Ishikawa (cell line): ENCODE measurements at regions not wholly inside any gene's neighbourhood (a gene's known extent, or its start where the extent isn't known, plus 50 kb on each side); places are given as distances from the start of the nearest gene placed in this dataset.

Experiments
- CEBPB ChIP-seq: IDR thresholded peaks from 2 replicates; pipeline ENCODE4 v1.6.1; 2012
- CREB1 ChIP-seq: IDR thresholded peaks from 2 replicates; pipeline ENCODE4 v1.6.1; 2012; ENCODE audit warnings: low read depth
- EP300 ChIP-seq: IDR thresholded peaks from 2 replicates; pipeline ENCODE4 v1.6.1; 2012; ENCODE audit warnings: borderline replicate concordance
- NFIC ChIP-seq: IDR thresholded peaks from 2 replicates; pipeline ENCODE4 v1.6.1; 2012
- RAD21 ChIP-seq: IDR thresholded peaks from 2 replicates; pipeline ENCODE4 v1.6.1; 2012; ENCODE audit warnings: low read depth
- YY1 ChIP-seq: IDR thresholded peaks from 2 replicates; pipeline ENCODE4 v1.6.1; 2012; ENCODE audit warnings: low read depth
- TF ChIP-seq, protein P1 (sequence below): IDR thresholded peaks from 2 replicates; pipeline ENCODE4 v1.6.1; 2012
- TF ChIP-seq, protein P2 (sequence below): IDR thresholded peaks from 2 replicates; pipeline ENCODE4 v1.6.1; 2012; ENCODE audit warnings: low read depth, mild to moderate bottlenecking

DNA sequence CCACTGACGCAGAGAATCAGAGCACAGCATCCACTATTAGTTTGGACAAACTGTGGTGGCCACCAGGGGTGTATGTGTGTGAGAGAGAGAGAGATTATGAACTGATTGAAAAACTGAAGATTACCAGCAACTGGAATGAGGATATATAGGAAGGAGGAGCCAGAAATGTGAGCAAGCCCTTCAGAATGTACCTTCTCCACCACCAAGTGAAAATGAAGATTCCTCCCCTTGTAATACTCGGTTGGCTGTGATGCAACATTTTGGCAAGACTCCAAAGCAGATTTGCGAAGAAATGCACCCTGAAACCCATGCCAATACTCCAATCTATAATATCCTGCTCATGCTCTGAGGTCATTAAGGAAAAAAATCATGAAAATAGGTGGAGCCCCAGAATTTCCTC lies 121.2 kb upstream of the SLC35G4 start:
- no peak for TF ChIP-seq EP300
- no peak for TF ChIP-seq YY1
- TF ChIP-seq CEBPB, result no peak
- TF ChIP-seq NFIC, result no peak
- TF ChIP-seq, protein P1, sequence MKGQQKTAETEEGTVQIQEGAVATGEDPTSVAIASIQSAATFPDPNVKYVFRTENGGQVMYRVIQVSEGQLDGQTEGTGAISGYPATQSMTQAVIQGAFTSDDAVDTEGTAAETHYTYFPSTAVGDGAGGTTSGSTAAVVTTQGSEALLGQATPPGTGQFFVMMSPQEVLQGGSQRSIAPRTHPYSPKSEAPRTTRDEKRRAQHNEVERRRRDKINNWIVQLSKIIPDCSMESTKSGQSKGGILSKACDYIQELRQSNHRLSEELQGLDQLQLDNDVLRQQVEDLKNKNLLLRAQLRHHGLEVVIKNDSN, result no peak
- no peak for TF ChIP-seq RAD21
- TF ChIP-seq CREB1, result no peak
- TF ChIP-seq, protein P2, sequence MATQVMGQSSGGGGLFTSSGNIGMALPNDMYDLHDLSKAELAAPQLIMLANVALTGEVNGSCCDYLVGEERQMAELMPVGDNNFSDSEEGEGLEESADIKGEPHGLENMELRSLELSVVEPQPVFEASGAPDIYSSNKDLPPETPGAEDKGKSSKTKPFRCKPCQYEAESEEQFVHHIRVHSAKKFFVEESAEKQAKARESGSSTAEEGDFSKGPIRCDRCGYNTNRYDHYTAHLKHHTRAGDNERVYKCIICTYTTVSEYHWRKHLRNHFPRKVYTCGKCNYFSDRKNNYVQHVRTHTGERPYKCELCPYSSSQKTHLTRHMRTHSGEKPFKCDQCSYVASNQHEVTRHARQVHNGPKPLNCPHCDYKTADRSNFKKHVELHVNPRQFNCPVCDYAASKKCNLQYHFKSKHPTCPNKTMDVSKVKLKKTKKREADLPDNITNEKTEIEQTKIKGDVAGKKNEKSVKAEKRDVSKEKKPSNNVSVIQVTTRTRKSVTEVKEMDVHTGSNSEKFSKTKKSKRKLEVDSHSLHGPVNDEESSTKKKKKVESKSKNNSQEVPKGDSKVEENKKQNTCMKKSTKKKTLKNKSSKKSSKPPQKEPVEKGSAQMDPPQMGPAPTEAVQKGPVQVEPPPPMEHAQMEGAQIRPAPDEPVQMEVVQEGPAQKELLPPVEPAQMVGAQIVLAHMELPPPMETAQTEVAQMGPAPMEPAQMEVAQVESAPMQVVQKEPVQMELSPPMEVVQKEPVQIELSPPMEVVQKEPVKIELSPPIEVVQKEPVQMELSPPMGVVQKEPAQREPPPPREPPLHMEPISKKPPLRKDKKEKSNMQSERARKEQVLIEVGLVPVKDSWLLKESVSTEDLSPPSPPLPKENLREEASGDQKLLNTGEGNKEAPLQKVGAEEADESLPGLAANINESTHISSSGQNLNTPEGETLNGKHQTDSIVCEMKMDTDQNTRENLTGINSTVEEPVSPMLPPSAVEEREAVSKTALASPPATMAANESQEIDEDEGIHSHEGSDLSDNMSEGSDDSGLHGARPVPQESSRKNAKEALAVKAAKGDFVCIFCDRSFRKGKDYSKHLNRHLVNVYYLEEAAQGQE, result no peak
